ENCODE measurements at regions not wholly inside any gene's neighbourhood (a gene's known extent, or its start where the extent isn't known, plus 50 kb on each side); places are given as distances from the start of the nearest gene placed in this dataset.

DNA sequence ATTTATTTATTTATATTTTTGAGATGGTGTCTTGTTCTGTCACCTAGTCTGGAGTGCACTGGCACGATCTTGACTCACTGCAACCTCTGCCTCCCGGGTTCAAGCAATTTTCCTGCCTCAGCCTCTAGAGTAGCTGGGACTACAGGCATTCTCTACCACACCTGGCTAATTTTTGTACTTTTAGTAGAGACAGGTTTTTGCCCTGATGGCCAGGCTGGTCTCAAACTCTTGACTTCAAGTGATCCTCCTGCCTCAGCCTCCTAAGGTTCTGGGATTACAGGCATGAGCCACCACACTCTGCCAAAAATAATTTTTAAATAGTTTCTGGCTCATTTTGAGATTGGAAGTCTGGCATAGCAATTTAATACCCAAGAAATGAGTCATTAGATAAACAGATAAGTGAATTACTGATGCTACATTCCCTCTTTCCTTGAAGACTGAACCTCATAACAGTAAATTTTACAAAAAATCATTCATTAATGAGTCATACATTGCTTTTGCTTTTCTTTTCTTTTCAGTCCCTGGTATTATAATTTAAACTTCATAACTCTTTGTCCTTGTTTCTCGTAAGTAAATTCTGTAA lies 881.6 kb upstream of the PIK3C3 start:
- Histone ChIP-seq H3K79me2 (ENCODE audit: insufficient read depth, low read depth, low read length) (no peaks in the 10 kb centered on the region), H2AFZ (ENCODE audit: low read length) (no peak overlapping the region), H3K4me1 (ENCODE audit: insufficient read depth, low read length, poor library complexity, severe bottlenecking) (no peaks in the 10 kb centered on the region), H3K9me2 (ENCODE audit: insufficient read depth, low read length) (no peaks in the 10 kb centered on the region), H3K9me3 (ENCODE audit: low read length) (no peaks in the 10 kb centered on the region), H3K36me3 (ENCODE audit: insufficient read depth, low read length) (no peaks in the 10 kb centered on the region), H3K27ac (ENCODE audit: low read depth, low read length, poor library complexity, severe bottlenecking) (no peak overlapping the region), H4K20me1 (ENCODE audit: insufficient read depth, low read length) (no peaks in the 10 kb centered on the region), H3K4me3 (ENCODE audit: low read depth, low read length, poor library complexity, severe bottlenecking) (no peak overlapping the region), H3K4me2 (ENCODE audit: low read length) (no peak overlapping the region)
- DNase-seq (ENCODE audit: low spot score) = no peak
- ChIA-PET POLR2A (no interaction called here), CTCF (ENCODE audit: unreplicated experiment) (no interaction called here)
- intact Hi-C loops (cut with micrococcal nuclease; ENCODE audit: unreplicated experiment) = no loop called here
- TF ChIP-seq, protein P1, sequence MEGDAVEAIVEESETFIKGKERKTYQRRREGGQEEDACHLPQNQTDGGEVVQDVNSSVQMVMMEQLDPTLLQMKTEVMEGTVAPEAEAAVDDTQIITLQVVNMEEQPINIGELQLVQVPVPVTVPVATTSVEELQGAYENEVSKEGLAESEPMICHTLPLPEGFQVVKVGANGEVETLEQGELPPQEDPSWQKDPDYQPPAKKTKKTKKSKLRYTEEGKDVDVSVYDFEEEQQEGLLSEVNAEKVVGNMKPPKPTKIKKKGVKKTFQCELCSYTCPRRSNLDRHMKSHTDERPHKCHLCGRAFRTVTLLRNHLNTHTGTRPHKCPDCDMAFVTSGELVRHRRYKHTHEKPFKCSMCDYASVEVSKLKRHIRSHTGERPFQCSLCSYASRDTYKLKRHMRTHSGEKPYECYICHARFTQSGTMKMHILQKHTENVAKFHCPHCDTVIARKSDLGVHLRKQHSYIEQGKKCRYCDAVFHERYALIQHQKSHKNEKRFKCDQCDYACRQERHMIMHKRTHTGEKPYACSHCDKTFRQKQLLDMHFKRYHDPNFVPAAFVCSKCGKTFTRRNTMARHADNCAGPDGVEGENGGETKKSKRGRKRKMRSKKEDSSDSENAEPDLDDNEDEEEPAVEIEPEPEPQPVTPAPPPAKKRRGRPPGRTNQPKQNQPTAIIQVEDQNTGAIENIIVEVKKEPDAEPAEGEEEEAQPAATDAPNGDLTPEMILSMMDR (conservative IDR thresholded peaks at IDR 0.05; ENCODE audit: low read length) = no peak
- no peak for TF ChIP-seq EZH2phosphoT487 (IDR thresholded peaks at IDR 0.05; ENCODE audit: borderline replicate concordance, low read depth, low read length)
- BruUV-seq (replicated peaks) = no TSS peak

DNA sequence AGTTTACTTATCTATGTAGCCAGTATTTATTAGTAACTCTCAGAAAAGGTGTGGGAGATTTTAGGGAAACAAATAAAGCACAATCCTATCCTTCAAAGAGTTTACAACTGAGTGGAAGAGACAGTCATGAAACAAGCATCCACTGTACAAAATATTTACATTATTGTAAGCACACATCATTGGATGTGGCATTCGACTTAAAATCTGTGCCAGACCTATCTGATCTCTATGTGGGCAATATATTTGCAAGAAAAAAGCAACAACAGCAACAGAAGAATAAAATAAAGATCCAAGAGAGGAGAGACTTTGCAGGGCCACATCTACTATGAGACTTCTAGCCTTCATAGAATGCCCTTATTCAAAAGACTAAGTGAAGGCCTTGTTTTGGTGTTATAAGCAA lies 882.1 kb upstream of the PIK3C3 start:
- Histone ChIP-seq H3K4me1 (ENCODE audit: insufficient read depth, low read length, poor library complexity, severe bottlenecking) (no peaks in the 10 kb centered on the region), H3K79me2 (ENCODE audit: insufficient read depth, low read depth, low read length) (no peaks in the 10 kb centered on the region), H3K4me3 (ENCODE audit: low read depth, low read length, poor library complexity, severe bottlenecking) (no peak overlapping the region), H3K27ac (ENCODE audit: low read depth, low read length, poor library complexity, severe bottlenecking) (no peak overlapping the region), H3K9me2 (ENCODE audit: insufficient read depth, low read length) (no peaks in the 10 kb centered on the region), H3K36me3 (ENCODE audit: insufficient read depth, low read length) (no peaks in the 10 kb centered on the region), H3K4me2 (ENCODE audit: low read length) (no peak overlapping the region), H4K20me1 (ENCODE audit: insufficient read depth, low read length) (no peaks in the 10 kb centered on the region), H3K9me3 (ENCODE audit: low read length) (no peaks in the 10 kb centered on the region), H2AFZ (ENCODE audit: low read length) (no peak overlapping the region)
- POLR2A ChIA-PET = no interaction called here
- intact Hi-C loops (cut with micrococcal nuclease; ENCODE audit: unreplicated experiment) = no loop called here
- CTCF ChIA-PET (ENCODE audit: unreplicated experiment) = no interaction called here
- DNase-seq (ENCODE audit: low spot score) = no peak
- TF ChIP-seq, protein P1 (conservative IDR thresholded peaks at IDR 0.05; ENCODE audit: low read length) = no peak
- BruUV-seq (replicated peaks) = no TSS peak

DNA sequence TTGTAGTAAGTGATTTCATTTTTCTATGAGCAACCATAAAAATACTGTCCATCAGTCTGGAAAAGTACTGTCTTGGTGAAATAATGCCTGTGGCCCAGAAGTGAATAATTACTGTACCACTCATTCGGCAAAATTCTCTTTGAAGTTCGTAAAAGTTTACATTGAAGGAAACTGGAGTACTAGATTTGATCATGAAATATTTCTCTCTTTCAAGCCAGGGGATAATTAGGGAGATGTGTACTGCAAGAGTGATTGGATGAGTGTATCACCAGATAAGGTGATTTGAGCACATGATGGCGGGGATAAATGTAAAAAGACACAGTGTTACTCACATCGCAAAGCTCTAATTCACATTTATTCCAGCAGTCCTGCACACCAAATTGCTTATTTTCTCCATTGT lies 883.2 kb upstream of the PIK3C3 start:
- Histone ChIP-seq H3K4me3 (ENCODE audit: low read depth, low read length, poor library complexity, severe bottlenecking) (no peak overlapping the region), H3K27ac (ENCODE audit: low read depth, low read length, poor library complexity, severe bottlenecking) (no peak overlapping the region), H3K9me3 (ENCODE audit: low read length) (no peaks in the 10 kb centered on the region), H3K36me3 (ENCODE audit: insufficient read depth, low read length) (no peaks in the 10 kb centered on the region), H3K79me2 (ENCODE audit: insufficient read depth, low read depth, low read length) (no peaks in the 10 kb centered on the region), H3K9me2 (ENCODE audit: insufficient read depth, low read length) (no peaks in the 10 kb centered on the region), H3K4me1 (ENCODE audit: insufficient read depth, low read length, poor library complexity, severe bottlenecking) (no peaks in the 10 kb centered on the region), H4K20me1 (ENCODE audit: insufficient read depth, low read length) (no peaks in the 10 kb centered on the region), H2AFZ (ENCODE audit: low read length) (no peak overlapping the region), H3K4me2 (ENCODE audit: low read length) (no peak overlapping the region)
- intact Hi-C loops (cut with micrococcal nuclease; ENCODE audit: unreplicated experiment) = no loop called here
- DNase-seq (ENCODE audit: low spot score) = no peak
- CTCF ChIA-PET (ENCODE audit: unreplicated experiment) = no interaction called here
- no TSS peak for BruUV-seq (replicated peaks)
- TF ChIP-seq EZH2phosphoT487 (IDR thresholded peaks at IDR 0.05; ENCODE audit: borderline replicate concordance, low read depth, low read length) = no peak
- TF ChIP-seq, protein P1 (conservative IDR thresholded peaks at IDR 0.05; ENCODE audit: low read length) = no peak
- POLR2A ChIA-PET = no interaction called here
